HEK293 (cell line): ENCODE measurements at regions not wholly inside any gene's neighbourhood (a gene's known extent, or its start where the extent isn't known, plus 50 kb on each side); places are given as distances from the start of the nearest gene placed in this dataset.
A peak's percentile ranks its signal among the peaks of the same experiment; 100 is the strongest.

Experiments
- CTCF ChIA-PET: fragments of 350-600 bp; formaldehyde crosslinking; extraction: SDS; loops from one replicate; lab custom pipeline; 2021; ENCODE audit warnings: antibody characterized with exemption; lab: Yijun Ruan, JAX
- POLR2A ChIA-PET: fragments of 300-600 bp; formaldehyde crosslinking; extraction: SDS; loops from one replicate; lab custom pipeline; 2020; ENCODE audit warnings: antibody characterized with exemption, inconsistent platforms; lab: Yijun Ruan, JAX
- H3K27ac ChIP-seq: fragments of 200-500 bp; sonication (Bioruptor generic); 2 replicates; pipeline ENCODE4 v1.5.1; 2014; ENCODE audit warnings: low read depth, low read length, control low read depth, inconsistent platforms; ENCODE audit errors: extremely low read depth
- H3K36me3 ChIP-seq, 2 experiments: fragments of 200-500 bp in 1 of 2; sonication (Bioruptor generic) in 1 of 2; 1 replicate in 1 of 2; 2 replicates in 1 of 2; pipeline ENCODE4 v1.5.1; 2014 to 2017; ENCODE audit warnings: inconsistent platforms in 2 of 2, low read length in 2 of 2; ENCODE audit not compliant: control insufficient read depth in 2 of 2, insufficient read depth in 1 of 2
- H3K4me1 ChIP-seq: fragments of 200-500 bp; sonication (Bioruptor generic); 2 replicates; pipeline ENCODE4 v1.5.1; 2014; ENCODE audit warnings: mild to moderate bottlenecking, low read length, inconsistent platforms; ENCODE audit not compliant: control insufficient read depth, insufficient read depth
- H3K4me3 ChIP-seq: 2 replicates; pipeline ENCODE4 v1.5.1; 2011; ENCODE audit warnings: low read depth, mild to moderate bottlenecking, control low read depth, low read length, moderate library complexity
- H3K9me3 ChIP-seq: fragments of 200-500 bp; sonication (Bioruptor generic); 2 replicates; pipeline ENCODE4 v1.5.1; 2014; ENCODE audit warnings: low read depth, low read length, inconsistent platforms; ENCODE audit not compliant: control insufficient read depth, insufficient read depth
- GLIS1 ChIP-seq: fragments of 450-650 bp; formaldehyde crosslinking; IDR thresholded peaks from 2 replicates; pipeline ENCODE4 v1.5.1; 2016; ENCODE audit warnings: missing biosample characterization, missing genetic modification characterization
- HOXD13 ChIP-seq: sonication (generic); formaldehyde crosslinking; IDR thresholded peaks from 2 replicates; pipeline ENCODE4 v1.8.0; 2022; ENCODE audit warnings: missing genetic modification reagents, borderline replicate concordance
- MEIS1 ChIP-seq: sonication (generic); formaldehyde crosslinking; IDR thresholded peaks from 2 replicates; pipeline ENCODE4 v1.8.1; 2022; ENCODE audit warnings: missing genetic modification reagents, mild to moderate bottlenecking, borderline replicate concordance
- MZF1 ChIP-seq: fragments of 450-650 bp; formaldehyde crosslinking; IDR thresholded peaks from 2 replicates; pipeline ENCODE4 v1.5.1; 2017; ENCODE audit warnings: missing biosample characterization, missing genetic modification characterization, borderline replicate concordance
- PRDM1 ChIP-seq: fragments of 450-650 bp; formaldehyde crosslinking; IDR thresholded peaks from 2 replicates; pipeline ENCODE4; 2016; ENCODE audit warnings: missing biosample characterization, missing genetic modification characterization
- ZEB2 ChIP-seq: fragments of 450-650 bp; formaldehyde crosslinking; IDR thresholded peaks from 2 replicates; pipeline ENCODE4 v1.5.1; 2016; ENCODE audit warnings: missing biosample characterization, missing genetic modification characterization
- ZNF114 ChIP-seq: fragments of 450-650 bp; formaldehyde crosslinking; IDR thresholded peaks from 2 replicates; pipeline ENCODE4 v1.5.0; 2017; ENCODE audit warnings: missing biosample characterization, missing genetic modification characterization
- ZNF132 ChIP-seq: fragments of 450-650 bp; formaldehyde crosslinking; IDR thresholded peaks from 2 replicates; pipeline ENCODE4 v1.5.1; 2017; ENCODE audit warnings: missing biosample characterization, missing genetic modification characterization, borderline replicate concordance
- ZNF133 ChIP-seq: fragments of 450-650 bp; formaldehyde crosslinking; IDR thresholded peaks from 2 replicates; pipeline ENCODE4 v1.5.1; 2016; ENCODE audit warnings: missing biosample characterization, missing genetic modification characterization
- ZNF155 ChIP-seq: fragments of 450-650 bp; formaldehyde crosslinking; IDR thresholded peaks from 2 replicates; pipeline ENCODE4 v1.5.1; 2016; ENCODE audit warnings: missing biosample characterization, missing genetic modification characterization
- ZNF302 ChIP-seq: fragments of 450-650 bp; formaldehyde crosslinking; IDR thresholded peaks from 2 replicates; pipeline ENCODE4 v1.5.1; 2016; ENCODE audit warnings: missing biosample characterization, missing genetic modification characterization, low read depth
- ZNF514 ChIP-seq: fragments of 450-650 bp; formaldehyde crosslinking; IDR thresholded peaks from 2 replicates; pipeline ENCODE4 v1.5.1; 2016; ENCODE audit warnings: missing biosample characterization, missing genetic modification characterization
- ZNF529 ChIP-seq: fragments of 450-650 bp; formaldehyde crosslinking; IDR thresholded peaks from 2 replicates; pipeline ENCODE4 v1.5.1; 2017; ENCODE audit warnings: missing genetic modification characterization, missing biosample characterization; ENCODE audit not compliant: insufficient replicate concordance
- ZNF544 ChIP-seq: fragments of 450-650 bp; formaldehyde crosslinking; IDR thresholded peaks from 2 replicates; pipeline ENCODE4 v1.5.0; 2017; ENCODE audit warnings: missing biosample characterization, missing genetic modification characterization
- ZNF623 ChIP-seq: fragments of 450-650 bp; formaldehyde crosslinking; IDR thresholded peaks from 2 replicates; pipeline ENCODE4 v1.5.1; 2016; ENCODE audit warnings: missing biosample characterization, missing genetic modification characterization
- ZNF701 ChIP-seq: fragments of 450-650 bp; formaldehyde crosslinking; IDR thresholded peaks from 2 replicates; pipeline ENCODE4 v1.5.1; 2016; ENCODE audit warnings: missing biosample characterization, missing genetic modification characterization
- ZNF791 ChIP-seq: fragments of 450-650 bp; formaldehyde crosslinking; IDR thresholded peaks from 2 replicates; pipeline ENCODE4 v1.5.1; 2016; ENCODE audit warnings: missing biosample characterization, missing genetic modification characterization
- ZNF792 ChIP-seq: fragments of 450-650 bp; formaldehyde crosslinking; IDR thresholded peaks from 2 replicates; pipeline ENCODE4 v1.5.1; 2016; ENCODE audit warnings: missing biosample characterization, missing genetic modification characterization
- TF ChIP-seq, protein P1 (sequence below): fragments of 450-650 bp; formaldehyde crosslinking; IDR thresholded peaks from 2 replicates; pipeline ENCODE4 v1.5.1; 2016; ENCODE audit warnings: missing biosample characterization, missing genetic modification characterization
- TF ChIP-seq, protein P2 (sequence below): fragments of 450-650 bp; formaldehyde crosslinking; IDR thresholded peaks from 2 replicates; pipeline ENCODE4 v1.5.1; 2016; ENCODE audit warnings: missing biosample characterization, missing genetic modification characterization
- TF ChIP-seq, protein P3 (sequence below): fragments of 450-650 bp; formaldehyde crosslinking; IDR thresholded peaks from 2 replicates; pipeline ENCODE4 v1.5.1; 2016; ENCODE audit warnings: missing biosample characterization, missing genetic modification characterization
- TF ChIP-seq, protein P4 (sequence below): fragments of 450-650 bp; formaldehyde crosslinking; IDR thresholded peaks from 2 replicates; pipeline ENCODE4 v1.5.1; 2017; ENCODE audit warnings: missing biosample characterization, missing genetic modification characterization
- TF ChIP-seq, protein P5 (sequence below): fragments of 450-650 bp; formaldehyde crosslinking; IDR thresholded peaks from 2 replicates; pipeline ENCODE4 v1.5.1; 2017; ENCODE audit warnings: missing biosample characterization, missing genetic modification characterization

DNA sequence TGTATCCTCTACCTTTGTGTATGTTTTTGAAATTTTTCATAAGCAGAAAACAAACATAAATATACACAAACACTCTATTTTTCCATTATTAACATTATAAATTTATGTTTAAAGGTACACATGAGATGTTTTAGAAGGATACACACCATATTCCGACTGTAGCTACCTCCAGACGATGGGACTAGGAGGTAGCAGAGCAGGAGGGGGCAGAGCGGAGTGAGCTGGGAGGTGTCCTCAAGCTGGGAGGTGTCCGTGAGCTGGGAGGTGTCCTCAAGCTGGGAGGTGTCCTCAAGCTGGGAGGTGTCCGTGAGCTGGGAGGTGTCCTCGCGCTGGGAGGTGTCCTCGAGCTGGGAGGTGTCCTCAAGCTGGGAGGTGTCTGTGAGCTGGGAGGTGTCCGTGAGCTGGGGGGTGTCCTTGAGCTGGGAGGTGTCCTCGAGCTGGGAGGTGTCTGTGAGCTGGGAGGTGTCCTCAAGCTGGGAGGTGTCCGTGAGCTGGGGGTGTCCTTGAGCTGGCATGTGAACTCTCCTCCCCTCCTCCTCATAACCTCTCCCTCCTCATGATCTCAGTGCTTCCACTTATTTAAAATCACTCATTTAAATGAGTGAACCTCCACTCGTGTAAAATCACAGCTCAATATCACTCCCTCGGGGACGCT, 346.9 kb upstream of the SFSWAP start:
- POLR2A ChIA-PET, result no interaction called here
- CTCF ChIA-PET, result interaction anchor here (0.7 kb wide), 1 partner anchor 311 kb away, joined by 3 read pairs; no protein-coding TSS in a partner anchor

DNA sequence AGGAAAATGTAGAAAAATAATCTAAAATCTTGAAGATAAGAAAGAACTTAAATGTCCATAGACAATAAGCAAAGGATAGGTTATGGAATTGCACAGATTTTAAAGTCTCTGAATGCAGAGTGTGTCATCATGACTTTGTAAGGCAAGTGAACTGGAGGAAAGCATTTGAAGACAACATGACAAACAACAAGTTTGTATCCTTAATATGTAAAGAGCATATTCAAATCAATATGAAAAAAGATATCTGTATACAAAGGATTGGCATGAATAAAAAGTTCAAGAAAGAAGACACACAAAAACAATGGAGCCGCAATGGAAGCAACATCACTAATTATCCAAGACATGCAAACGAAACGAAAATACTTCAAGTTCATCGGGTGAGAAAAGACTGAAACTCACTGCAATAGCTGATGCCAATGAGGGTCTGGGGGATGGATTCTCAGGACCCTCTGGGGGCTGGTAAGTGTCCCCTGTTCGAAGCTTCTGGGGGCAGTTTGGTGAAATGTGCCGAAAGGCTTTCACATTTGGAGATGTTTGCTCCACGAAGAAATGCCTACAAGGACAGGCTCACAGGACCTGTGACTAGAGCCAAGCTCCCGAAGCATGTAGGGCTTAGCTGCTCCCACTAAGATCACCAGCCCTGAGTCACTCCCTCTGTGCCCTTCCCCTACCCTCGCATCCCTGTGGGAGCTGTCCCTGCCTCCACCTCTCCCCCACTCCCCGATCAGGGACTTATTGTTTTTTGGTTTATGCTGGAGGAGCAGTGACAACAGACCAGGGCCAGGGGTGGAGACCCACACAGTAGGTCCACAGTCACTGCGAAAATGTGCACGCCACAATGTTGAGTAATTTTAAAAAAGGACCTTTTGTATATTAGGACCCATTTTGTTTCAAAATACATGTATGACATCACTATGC, 345.7 kb upstream of the SFSWAP start:
- no peak overlapping the region for H3K27ac ChIP-seq
- ChIA-PET CTCF (interaction anchor here (0.7 kb wide), 2 partner anchors 10 to 310 kb away, joined by 3 to 4 read pairs; no protein-coding TSS in a partner anchor), POLR2A (no interaction called here)
- H3K36me3 ChIP-seq, result no peaks in the 10 kb centered on the region
- TF ChIP-seq ZNF791 (no peak), ZNF544 (tag by site-specific recombination) (no peak), ZNF514 (tag by site-specific recombination) (no peak), ZNF302 (tag by site-specific recombination) (no peak), MEIS1 (CRISPR knock-in tag) (no peak), ZNF133 (tag by site-specific recombination) (no peak), ZNF792 (tag by site-specific recombination) (no peak), ZNF529 (no peak), ZNF155 (tag by site-specific recombination) (no peak), ZNF701 (tag by site-specific recombination) (no peak), MZF1 (no peak), ZNF114 (no peak), ZEB2 (tag by site-specific recombination) (no peak)
- TF ChIP-seq, protein P1, sequence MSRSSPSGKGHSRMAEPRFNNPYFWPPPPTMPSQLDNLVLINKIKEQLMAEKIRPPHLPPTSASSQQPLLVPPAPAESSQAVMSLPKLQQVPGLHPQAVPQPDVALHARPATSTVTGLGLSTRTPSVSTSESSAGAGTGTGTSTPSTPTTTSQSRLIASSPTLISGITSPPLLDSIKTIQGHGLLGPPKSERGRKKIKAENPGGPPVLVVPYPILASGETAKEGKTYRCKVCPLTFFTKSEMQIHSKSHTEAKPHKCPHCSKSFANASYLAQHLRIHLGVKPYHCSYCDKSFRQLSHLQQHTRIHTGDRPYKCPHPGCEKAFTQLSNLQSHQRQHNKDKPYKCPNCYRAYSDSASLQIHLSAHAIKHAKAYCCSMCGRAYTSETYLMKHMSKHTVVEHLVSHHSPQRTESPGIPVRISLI (tag by site-specific recombination), result no peak
- TF ChIP-seq, protein P2, sequence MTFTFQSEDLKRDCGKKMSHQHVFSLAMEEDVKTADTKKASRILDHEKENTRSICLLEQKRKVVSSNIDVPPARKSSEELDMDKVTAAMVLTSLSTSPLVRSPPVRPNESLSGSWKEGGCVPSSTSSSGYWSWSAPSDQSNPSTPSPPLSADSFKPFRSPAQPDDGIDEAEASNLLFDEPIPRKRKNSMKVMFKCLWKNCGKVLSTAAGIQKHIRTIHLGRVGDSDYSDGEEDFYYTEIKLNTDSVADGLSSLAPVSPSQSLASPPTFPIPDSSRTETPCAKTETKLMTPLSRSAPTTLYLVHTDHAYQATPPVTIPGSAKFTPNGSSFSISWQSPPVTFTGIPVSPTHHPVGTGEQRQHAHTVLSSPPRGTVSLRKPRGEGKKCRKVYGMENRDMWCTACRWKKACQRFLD (tag by site-specific recombination), result no peak
- TF ChIP-seq, protein P3, sequence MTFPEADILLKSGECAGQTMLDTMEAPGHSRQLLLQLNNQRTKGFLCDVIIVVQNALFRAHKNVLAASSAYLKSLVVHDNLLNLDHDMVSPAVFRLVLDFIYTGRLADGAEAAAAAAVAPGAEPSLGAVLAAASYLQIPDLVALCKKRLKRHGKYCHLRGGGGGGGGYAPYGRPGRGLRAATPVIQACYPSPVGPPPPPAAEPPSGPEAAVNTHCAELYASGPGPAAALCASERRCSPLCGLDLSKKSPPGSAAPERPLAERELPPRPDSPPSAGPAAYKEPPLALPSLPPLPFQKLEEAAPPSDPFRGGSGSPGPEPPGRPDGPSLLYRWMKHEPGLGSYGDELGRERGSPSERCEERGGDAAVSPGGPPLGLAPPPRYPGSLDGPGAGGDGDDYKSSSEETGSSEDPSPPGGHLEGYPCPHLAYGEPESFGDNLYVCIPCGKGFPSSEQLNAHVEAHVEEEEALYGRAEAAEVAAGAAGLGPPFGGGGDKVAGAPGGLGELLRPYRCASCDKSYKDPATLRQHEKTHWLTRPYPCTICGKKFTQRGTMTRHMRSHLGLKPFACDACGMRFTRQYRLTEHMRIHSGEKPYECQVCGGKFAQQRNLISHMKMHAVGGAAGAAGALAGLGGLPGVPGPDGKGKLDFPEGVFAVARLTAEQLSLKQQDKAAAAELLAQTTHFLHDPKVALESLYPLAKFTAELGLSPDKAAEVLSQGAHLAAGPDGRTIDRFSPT (tag by site-specific recombination), result no peak
- TF ChIP-seq, protein P4, sequence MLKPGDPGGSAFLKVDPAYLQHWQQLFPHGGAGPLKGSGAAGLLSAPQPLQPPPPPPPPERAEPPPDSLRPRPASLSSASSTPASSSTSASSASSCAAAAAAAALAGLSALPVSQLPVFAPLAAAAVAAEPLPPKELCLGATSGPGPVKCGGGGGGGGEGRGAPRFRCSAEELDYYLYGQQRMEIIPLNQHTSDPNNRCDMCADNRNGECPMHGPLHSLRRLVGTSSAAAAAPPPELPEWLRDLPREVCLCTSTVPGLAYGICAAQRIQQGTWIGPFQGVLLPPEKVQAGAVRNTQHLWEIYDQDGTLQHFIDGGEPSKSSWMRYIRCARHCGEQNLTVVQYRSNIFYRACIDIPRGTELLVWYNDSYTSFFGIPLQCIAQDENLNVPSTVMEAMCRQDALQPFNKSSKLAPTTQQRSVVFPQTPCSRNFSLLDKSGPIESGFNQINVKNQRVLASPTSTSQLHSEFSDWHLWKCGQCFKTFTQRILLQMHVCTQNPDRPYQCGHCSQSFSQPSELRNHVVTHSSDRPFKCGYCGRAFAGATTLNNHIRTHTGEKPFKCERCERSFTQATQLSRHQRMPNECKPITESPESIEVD, result no peak
- TF ChIP-seq, protein P5, sequence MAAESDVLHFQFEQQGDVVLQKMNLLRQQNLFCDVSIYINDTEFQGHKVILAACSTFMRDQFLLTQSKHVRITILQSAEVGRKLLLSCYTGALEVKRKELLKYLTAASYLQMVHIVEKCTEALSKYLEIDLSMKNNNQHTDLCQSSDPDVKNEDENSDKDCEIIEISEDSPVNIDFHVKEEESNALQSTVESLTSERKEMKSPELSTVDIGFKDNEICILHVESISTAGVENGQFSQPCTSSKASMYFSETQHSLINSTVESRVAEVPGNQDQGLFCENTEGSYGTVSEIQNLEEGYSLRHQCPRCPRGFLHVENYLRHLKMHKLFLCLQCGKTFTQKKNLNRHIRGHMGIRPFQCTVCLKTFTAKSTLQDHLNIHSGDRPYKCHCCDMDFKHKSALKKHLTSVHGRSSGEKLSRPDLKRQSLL (tag by site-specific recombination), result no peak
- TF ChIP-seq, all 188 proteins: peak for 0
- no peaks in the 10 kb centered on the region for H3K9me3 ChIP-seq
- H3K4me1 ChIP-seq, result no peaks in the 10 kb centered on the region
- no peak overlapping the region for H3K4me3 ChIP-seq

More for the DNA sequence above, 346.9 kb upstream of the SFSWAP start:
- Histone ChIP-seq H3K36me3 (no peaks in the 10 kb centered on the region), H3K9me3 (no peaks in the 10 kb centered on the region), H3K27ac (no peak overlapping the region), H3K4me3 (no peak overlapping the region), H3K4me1 (no peaks in the 10 kb centered on the region)
- TF ChIP-seq GLIS1 (0 out of 2 replicates have a peak, but pooled peaks have one; percentile 13), ZNF623 (tag by site-specific recombination) (no peak), HOXD13 (CRISPR knock-in tag) (no peak), ZNF132 (tag by site-specific recombination) (no peak), PRDM1 (tag by site-specific recombination) (no peak)
